ENCODE measurements at regions not wholly inside any gene's neighbourhood (a gene's known extent, or its start where the extent isn't known, plus 50 kb on each side); places are given as distances from the start of the nearest gene placed in this dataset.
"Not testable (repeated sequence)": the region's sequence is repeated elsewhere in the genome, so short reads cannot be mapped to it uniquely, and the experiment has no call there.

GRCh38 chr9:88831713-88832407 is 159.4 kb upstream of the S1PR3 start:
- DNase-seq (ENCODE audit: extremely low read depth in 1 of 2, low read depth in 1 of 2) = no peak

- DNase-seq (ENCODE audit: extremely low read depth in 1 of 2, low read depth in 1 of 2) = no peak
Measured at GRCh38 chr9:88833946-88834345, 157.3 kb upstream of the S1PR3 start.

- DNase-seq (ENCODE audit: extremely low read depth in 1 of 2, low read depth in 1 of 2) = no peak
Measured at GRCh38 chr9:88835038-88835466, 156.2 kb upstream of the S1PR3 start.

- DNase-seq (ENCODE audit: extremely low read depth in 1 of 2, low read depth in 1 of 2) = no peak
Measured at GRCh38 chr9:88835772-88836171, 155.5 kb upstream of the S1PR3 start.

GRCh38 chr9:88837731-88838130 is 153.5 kb upstream of the S1PR3 start:
- no peak for DNase-seq (ENCODE audit: extremely low read depth in 1 of 2, low read depth in 1 of 2)

- not testable (repeated sequence) for DNase-seq (ENCODE audit: extremely low read depth in 1 of 2, low read depth in 1 of 2)
Measured at GRCh38 chr9:88849878-88850277, 141.4 kb upstream of the S1PR3 start.

- no peak for DNase-seq (ENCODE audit: extremely low read depth in 1 of 2, low read depth in 1 of 2)
Measured at GRCh38 chr9:88852794-88853193, 138.5 kb upstream of the S1PR3 start.

- DNase-seq (ENCODE audit: extremely low read depth in 1 of 2, low read depth in 1 of 2) = no peak
Measured at GRCh38 chr9:88870627-88871026, 120.6 kb upstream of the S1PR3 start.

- DNase-seq (ENCODE audit: extremely low read depth in 1 of 2, low read depth in 1 of 2) = no peak
Measured at GRCh38 chr9:88871669-88872068, 119.6 kb upstream of the S1PR3 start.

GRCh38 chr9:88872192-88872946 is 118.9 kb upstream of the S1PR3 start:
- no peak for DNase-seq (ENCODE audit: extremely low read depth in 1 of 2, low read depth in 1 of 2)

GRCh38 chr9:88873635-88874034 is 117.6 kb upstream of the S1PR3 start:
- no peak for DNase-seq (ENCODE audit: extremely low read depth in 1 of 2, low read depth in 1 of 2)

GRCh38 chr9:88874391-88874790 is 116.9 kb upstream of the S1PR3 start:
- no peak for DNase-seq (ENCODE audit: extremely low read depth in 1 of 2, low read depth in 1 of 2)

GRCh38 chr9:88875400-88876120 is 115.7 kb upstream of the S1PR3 start:
- DNase-seq (ENCODE audit: extremely low read depth in 1 of 2, low read depth in 1 of 2) = no peak

- DNase-seq (ENCODE audit: extremely low read depth in 1 of 2, low read depth in 1 of 2) = no peak
Measured at GRCh38 chr9:88880199-88880598, 111.1 kb upstream of the S1PR3 start.

- DNase-seq (ENCODE audit: extremely low read depth in 1 of 2, low read depth in 1 of 2) = not testable (repeated sequence)
Measured at GRCh38 chr9:88884291-88884690, 107.0 kb upstream of the S1PR3 start.

GRCh38 chr9:88886762-88887161 is 104.5 kb upstream of the S1PR3 start:
- DNase-seq (ENCODE audit: extremely low read depth in 1 of 2, low read depth in 1 of 2) = not testable (repeated sequence)

- DNase-seq (ENCODE audit: extremely low read depth in 1 of 2, low read depth in 1 of 2) = no peak
Measured at GRCh38 chr9:88889386-88889785, 101.9 kb upstream of the S1PR3 start.

- no peak for DNase-seq (ENCODE audit: extremely low read depth in 1 of 2, low read depth in 1 of 2)
Measured at GRCh38 chr9:88890546-88890945, 100.7 kb upstream of the S1PR3 start.

- DNase-seq (ENCODE audit: extremely low read depth in 1 of 2, low read depth in 1 of 2) = no peak
Measured at GRCh38 chr9:88891040-88891439, 100.2 kb upstream of the S1PR3 start.

- no peak for DNase-seq (ENCODE audit: extremely low read depth in 1 of 2, low read depth in 1 of 2)
Measured at GRCh38 chr9:88892724-88893123, 98.5 kb upstream of the S1PR3 start.

GRCh38 chr9:88897081-88897480 is 94.2 kb upstream of the S1PR3 start:
- no peak for DNase-seq (ENCODE audit: extremely low read depth in 1 of 2, low read depth in 1 of 2)
